Activated T-cell treated with anti-CD3 and anti-CD28 coated beads, Interleukin-2, amount 50 U/mL, for 72 hours (primary cell): ENCODE measurements at regions not wholly inside any gene's neighbourhood (a gene's known extent, or its start where the extent isn't known, plus 50 kb on each side); places are given as distances from the start of the nearest gene placed in this dataset.
"Not testable (repeated sequence)": the region's sequence is repeated elsewhere in the genome, so short reads cannot be mapped to it uniquely, and the experiment has no call there.

Experiments
- ATAC-seq, 2 donors: fragments of 150-1000 bp; cut with Tn5 transposase; replicated peaks in 1 of 2; 2 replicates each; pipeline ENCODE4 v1.10.0; 2021; ENCODE audit warnings: moderate library complexity in 2 of 2, mild to moderate bottlenecking in 1 of 2
- DNase-seq, 2 donors: peaks; one replicate each; pipeline ENCODE4 v3.0.0; 2021 to 2022; ENCODE audit warnings: mixed read lengths in 1 of 2
- H3K27ac Mint-ChIP-seq: one replicate; pipeline ENCODE4 v1.8.0; 2022; ENCODE audit warnings: mild to moderate bottlenecking, moderate library complexity, mixed read lengths
- H3K27me3 Mint-ChIP-seq: one replicate; pipeline ENCODE4 v1.8.0; 2022; ENCODE audit warnings: low read depth, mixed read lengths
- H3K36me3 Mint-ChIP-seq, 2 donors: one replicate each; pipeline ENCODE4 v1.8.0; 2022; ENCODE audit warnings: mixed read lengths in 2 of 2, mild to moderate bottlenecking in 1 of 2; ENCODE audit not compliant: insufficient read depth in 2 of 2
- H3K4me1 Mint-ChIP-seq: one replicate; pipeline ENCODE4 v1.8.0; 2022; ENCODE audit warnings: low read depth, mixed read lengths
- H3K4me3 Mint-ChIP-seq, 2 donors: one replicate each; pipeline ENCODE4 v1.8.0; 2022; ENCODE audit warnings: mild to moderate bottlenecking in 2 of 2, mixed read lengths in 2 of 2, moderate library complexity in 2 of 2
- H3K9me3 Mint-ChIP-seq, 2 donors: one replicate each; pipeline ENCODE4 v1.8.0; 2022; ENCODE audit warnings: mixed read lengths in 2 of 2

DNA sequence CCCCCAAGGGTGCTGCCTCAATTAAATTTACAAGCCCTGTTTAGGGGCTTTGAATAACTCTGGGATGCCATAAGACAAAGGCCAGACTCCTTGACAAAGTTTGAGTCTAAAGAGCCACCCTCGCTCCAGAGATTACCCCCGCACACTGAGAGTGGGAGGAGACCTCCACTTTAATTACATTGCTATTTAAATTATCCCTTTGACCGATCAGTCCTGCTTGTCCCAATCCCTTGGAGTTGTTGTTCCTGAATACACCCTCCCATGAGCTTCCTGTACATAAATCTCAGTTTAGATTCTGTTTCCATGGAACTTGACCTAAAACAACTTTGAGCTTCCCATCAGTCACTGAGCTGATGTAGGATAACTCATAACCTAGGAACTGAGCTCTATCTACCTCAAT, 596.3 kb downstream of the PYDC2 start:
- no peak overlapping the region for H3K27ac Mint-ChIP-seq
- DNase-seq: no peak
- H3K4me3 Mint-ChIP-seq: no peak overlapping the region
- no peak for ATAC-seq
- H3K27me3 Mint-ChIP-seq: no peaks in the 10 kb centered on the region
- H3K36me3 Mint-ChIP-seq: no peaks in the 10 kb centered on the region
- H3K4me1 Mint-ChIP-seq: no peaks in the 10 kb centered on the region
- peaks cover 5 to 6% of the 10 kb centered on the region in 2 donors for H3K9me3 Mint-ChIP-seq

DNA sequence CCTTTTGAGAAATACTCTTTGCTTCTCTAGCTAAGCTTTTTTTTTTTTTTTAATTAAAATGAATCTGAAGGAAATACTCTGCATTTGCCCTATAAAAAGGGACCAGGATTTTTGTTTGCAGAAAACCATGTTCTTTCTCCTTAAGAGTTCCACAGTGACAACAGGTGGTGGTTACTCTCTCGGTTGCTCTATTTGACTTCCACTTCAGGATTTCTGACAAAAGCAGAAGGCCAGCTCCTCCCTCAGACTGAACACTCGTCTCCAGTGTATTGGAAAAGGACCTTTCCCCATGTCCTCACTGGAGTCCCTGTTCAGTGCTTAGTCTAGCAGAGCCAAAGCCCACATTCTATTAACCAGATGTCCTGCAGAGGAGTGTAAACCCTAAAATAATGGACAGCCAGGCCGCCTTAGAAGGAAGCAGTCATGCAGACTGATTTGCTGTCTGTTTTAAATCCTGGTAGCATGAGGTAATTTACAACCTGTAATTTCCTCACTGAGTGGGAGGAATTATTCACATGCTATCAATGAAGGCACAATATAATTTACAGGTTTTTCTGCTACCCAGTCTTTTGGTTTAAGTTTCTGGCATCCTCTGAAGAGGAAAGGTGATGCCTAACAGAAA, 599.3 kb downstream of the PYDC2 start:
- H3K36me3 Mint-ChIP-seq: no peaks in the 10 kb centered on the region
- no peak for ATAC-seq

DNA sequence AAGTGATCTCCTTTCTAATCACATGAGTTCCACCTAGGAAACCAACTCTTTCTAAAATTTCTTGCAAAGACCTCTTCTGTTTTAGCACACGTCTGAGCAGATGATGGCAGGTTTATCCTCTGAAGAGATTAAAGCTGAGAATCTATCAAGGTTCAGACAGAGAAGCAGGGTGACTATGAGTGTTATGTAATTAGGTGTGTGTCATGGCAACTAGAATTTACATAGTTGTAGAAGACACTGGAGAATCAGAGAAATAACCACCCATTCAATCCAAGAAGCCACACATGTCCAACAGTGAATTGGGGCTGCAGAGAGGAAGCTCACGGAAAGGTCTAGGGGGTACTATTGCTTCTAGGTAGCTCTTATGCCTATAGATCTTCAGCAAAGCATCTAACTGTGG, 600.5 kb downstream of the PYDC2 start:
- no peaks in the 10 kb centered on the region for H3K36me3 Mint-ChIP-seq
- DNase-seq (no peak), ATAC-seq (no peak)
- H3K4me1 Mint-ChIP-seq: no peaks in the 10 kb centered on the region
- peaks cover 2 to 7% of the 10 kb centered on the region in 2 donors for H3K9me3 Mint-ChIP-seq
- no peaks in the 10 kb centered on the region for H3K27me3 Mint-ChIP-seq
- H3K4me3 Mint-ChIP-seq: no peak overlapping the region
- H3K27ac Mint-ChIP-seq: no peak overlapping the region

More for the DNA sequence above, 599.3 kb downstream of the PYDC2 start:
- Mint-ChIP-seq H3K27ac (peak overlapping the region; percentile 71), H3K27me3 (no peaks in the 10 kb centered on the region), H3K4me1 (no peaks in the 10 kb centered on the region), H3K9me3 (peaks cover 2 to 7% of the 10 kb centered on the region in 2 donors), H3K4me3 (no peak overlapping the region)
- DNase-seq: no peak

DNA sequence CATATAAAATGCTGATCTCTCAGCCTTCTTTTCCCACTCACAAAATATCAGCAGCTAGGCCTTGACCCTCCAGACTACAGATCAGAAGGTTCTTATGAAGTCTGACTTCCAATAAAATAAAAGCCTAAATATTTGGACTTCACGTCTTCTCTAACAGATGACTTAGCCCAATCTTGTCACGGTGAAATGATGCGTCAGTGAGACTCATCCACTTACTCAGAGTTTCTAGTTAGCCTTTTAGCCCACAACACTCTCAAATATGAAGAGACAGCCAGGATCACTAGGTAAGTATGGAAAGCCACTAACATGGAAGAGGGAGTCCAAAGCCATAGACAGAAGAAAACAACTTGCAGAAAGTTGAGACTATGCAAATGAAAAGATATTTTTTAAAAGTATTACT, 601.2 kb downstream of the PYDC2 start:
- no peak for ATAC-seq
- Mint-ChIP-seq H3K4me1 (no peaks in the 10 kb centered on the region), H3K36me3 (no peaks in the 10 kb centered on the region), H3K27me3 (no peaks in the 10 kb centered on the region), H3K9me3 (peaks cover 2 to 4% of the 10 kb centered on the region in 2 donors), H3K4me3 (no peak overlapping the region), H3K27ac (no peak overlapping the region)
- no peak for DNase-seq

DNA sequence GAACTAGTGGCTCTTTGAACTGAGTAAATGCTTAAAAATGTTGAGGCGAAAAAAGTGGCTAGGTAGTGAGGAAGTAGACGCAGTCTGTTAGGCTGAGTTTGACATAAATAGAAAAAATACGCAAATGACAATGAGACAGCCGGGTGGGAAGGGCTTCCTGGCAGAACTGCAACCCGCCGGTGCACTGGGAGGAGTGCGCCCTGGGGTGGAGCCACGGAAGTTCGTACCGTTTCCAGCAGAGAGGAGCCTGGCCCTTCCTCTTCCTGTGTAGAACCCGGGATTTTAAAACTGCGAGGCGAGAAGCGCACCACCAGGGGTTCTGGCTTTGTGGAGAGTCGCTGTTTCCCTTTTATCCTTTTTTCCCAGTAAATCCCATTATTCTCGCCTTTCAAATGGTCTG, 602.6 kb downstream of the PYDC2 start:
- no peak overlapping the region for H3K27ac Mint-ChIP-seq
- no peaks in the 10 kb centered on the region for H3K27me3 Mint-ChIP-seq
- no peaks in the 10 kb centered on the region for H3K4me1 Mint-ChIP-seq
- ATAC-seq (no peak), DNase-seq (no peak)
- no peaks in the 10 kb centered on the region for H3K36me3 Mint-ChIP-seq
- peaks cover 2 to 5% of the 10 kb centered on the region in 2 donors for H3K9me3 Mint-ChIP-seq
- H3K4me3 Mint-ChIP-seq: no peak overlapping the region

DNA sequence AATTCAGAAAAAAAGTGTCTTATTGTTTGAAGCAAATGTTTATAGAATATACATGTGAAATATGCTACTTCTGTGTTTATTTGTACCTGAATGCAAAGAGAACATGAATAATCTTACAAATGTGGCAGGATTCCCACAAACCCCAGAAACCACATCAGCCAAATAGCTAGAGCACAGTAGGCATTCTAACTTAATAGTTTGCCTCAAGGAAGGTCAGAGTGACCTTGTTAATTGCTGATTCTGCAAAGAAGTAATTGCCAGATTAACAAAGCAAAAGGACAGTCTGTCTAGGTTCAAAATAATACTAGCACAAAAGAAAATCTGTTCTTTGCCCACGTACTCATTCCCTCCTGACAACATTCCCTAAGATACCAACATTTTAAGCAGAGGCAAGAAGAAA, 604.0 kb downstream of the PYDC2 start:
- Mint-ChIP-seq H3K9me3 (peaks cover 2 to 6% of the 10 kb centered on the region in 2 donors), H3K4me1 (no peaks in the 10 kb centered on the region), H3K4me3 (no peak overlapping the region), H3K27ac (no peak overlapping the region), H3K36me3 (no peaks in the 10 kb centered on the region), H3K27me3 (no peaks in the 10 kb centered on the region)
- DNase-seq (no peak), ATAC-seq (no peak)

DNA sequence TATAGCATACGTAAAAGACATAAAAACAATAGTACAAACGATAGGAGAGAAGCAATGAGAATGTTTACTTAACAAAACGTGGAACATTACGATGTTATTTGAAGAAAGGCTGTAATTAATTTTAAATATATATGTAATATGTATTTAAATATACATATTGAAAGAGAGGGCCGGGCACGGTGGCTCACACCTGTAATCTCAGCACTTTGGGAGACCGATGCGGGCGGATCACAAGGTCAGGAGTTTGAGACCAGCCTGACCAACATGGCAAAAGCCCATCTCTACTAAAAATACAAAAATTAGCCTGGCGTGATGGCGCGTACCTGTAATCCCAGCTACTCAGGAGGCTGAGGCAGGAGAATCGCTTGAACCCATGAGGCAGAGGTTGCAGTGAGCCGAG, 605.3 kb downstream of the PYDC2 start:
- not testable (repeated sequence) for ATAC-seq, H3K27me3 Mint-ChIP-seq, H3K4me3 Mint-ChIP-seq, H3K4me1 Mint-ChIP-seq, H3K36me3 Mint-ChIP-seq, H3K27ac Mint-ChIP-seq, H3K9me3 Mint-ChIP-seq, DNase-seq

DNA sequence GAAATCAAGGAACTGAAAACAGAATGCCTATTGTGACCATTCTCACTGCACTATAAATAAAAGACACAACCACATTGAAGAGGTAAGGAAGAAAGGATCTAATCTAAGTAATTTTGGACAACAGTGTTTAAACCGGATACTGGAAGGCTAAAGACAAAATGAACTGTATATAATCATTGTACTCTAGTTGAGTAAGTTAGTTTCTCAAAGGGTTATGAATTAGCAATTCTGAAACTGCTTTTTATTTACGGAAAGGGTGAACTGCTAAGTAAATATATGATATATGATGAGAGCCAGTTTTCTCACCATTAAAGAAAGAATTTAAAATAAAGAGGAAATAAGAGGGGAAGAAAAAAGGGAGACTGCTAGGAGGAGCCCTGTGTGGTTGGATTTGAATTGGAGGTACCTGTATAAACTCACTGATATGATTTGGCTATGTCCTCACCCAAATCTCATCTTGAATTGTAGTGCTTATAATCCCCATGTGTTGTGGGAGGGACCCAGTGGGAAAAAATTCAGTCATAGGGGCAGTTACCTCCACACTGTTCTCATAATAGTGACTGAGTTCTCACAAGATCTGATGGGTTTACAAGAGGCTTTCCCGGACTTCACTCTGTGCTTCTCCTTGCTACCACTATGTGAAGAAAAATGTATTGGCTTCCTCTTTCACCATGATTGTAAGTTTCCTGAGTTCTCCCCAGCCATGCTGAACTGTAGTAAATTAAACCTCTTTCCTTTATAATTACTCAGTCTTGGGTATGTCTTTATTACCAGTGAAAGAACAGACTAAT, 607.7 kb downstream of the PYDC2 start:
- Mint-ChIP-seq H3K27me3 (no peaks in the 10 kb centered on the region), H3K27ac (no peak overlapping the region), H3K9me3 (peaks cover 5 to 11% of the 10 kb centered on the region in 2 donors), H3K4me3 (no peak overlapping the region), H3K36me3 (no peaks in the 10 kb centered on the region), H3K4me1 (no peaks in the 10 kb centered on the region)
- ATAC-seq: no peak
- DNase-seq: no peak

DNA sequence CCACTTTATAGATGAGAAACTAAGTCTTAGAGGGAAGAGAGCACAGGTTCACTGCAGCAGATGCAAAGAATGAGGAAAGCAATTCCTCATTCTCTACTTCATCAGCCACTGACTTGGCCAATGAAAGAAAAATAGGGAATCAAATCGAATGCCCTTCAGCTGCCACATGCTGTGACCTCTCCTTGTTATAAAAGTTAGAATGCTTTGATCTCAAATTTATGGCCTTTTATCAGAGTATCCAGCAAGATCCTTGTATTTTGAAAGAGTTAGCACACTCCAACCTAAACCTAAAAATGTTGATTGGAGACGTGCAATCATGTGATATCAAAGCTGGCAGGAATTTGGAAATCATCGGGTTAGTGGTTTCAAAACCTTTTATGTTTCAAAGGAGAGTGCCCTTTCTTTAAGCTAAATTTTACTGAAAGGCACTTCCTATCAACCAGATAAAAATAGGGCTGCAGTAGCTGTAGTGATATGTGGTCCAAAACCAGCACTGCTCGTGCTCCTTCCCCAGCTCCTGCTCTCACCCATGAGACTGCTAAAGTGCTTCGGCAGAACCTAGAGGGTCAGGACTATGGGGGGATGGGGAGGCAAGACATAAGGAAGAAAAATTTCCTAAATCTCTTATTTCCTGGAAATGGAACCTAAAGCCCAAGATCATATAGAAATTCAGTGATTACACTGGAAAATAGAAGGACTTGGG, 617.0 kb downstream of the PYDC2 start:
- no peak for ATAC-seq
- H3K4me3 Mint-ChIP-seq: no peak overlapping the region
- H3K4me1 Mint-ChIP-seq: no peaks in the 10 kb centered on the region
- no peak for DNase-seq
- no peak overlapping the region for H3K27ac Mint-ChIP-seq
- no peaks in the 10 kb centered on the region for H3K36me3 Mint-ChIP-seq
- H3K27me3 Mint-ChIP-seq: no peaks in the 10 kb centered on the region
- H3K9me3 Mint-ChIP-seq: peaks cover 8 to 16% of the 10 kb centered on the region in 2 donors

DNA sequence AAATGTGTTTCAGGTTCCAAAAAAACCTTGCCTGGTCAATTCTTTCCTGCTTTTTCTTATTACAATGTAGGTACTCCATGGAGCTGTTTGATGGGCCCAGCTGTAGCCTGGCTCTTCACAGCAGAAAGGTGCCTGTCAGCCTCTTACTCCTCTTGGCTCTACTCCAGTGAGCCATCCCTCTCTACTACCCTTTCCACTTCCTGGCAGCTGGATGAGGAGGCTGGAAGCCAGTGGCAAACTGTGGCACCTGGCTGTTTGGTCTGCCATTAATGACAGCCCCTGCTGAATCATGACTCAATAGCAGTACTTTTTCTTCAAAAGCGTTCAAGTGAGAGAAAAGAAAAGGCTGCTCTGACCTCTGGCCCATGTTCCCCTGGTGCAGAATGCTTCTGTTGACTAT, 618.1 kb downstream of the PYDC2 start:
- H3K4me3 Mint-ChIP-seq: no peak overlapping the region
- H3K9me3 Mint-ChIP-seq: peaks cover 6 to 10% of the 10 kb centered on the region in 2 donors
- H3K27ac Mint-ChIP-seq: no peak overlapping the region
- no peaks in the 10 kb centered on the region for H3K4me1 Mint-ChIP-seq
- H3K36me3 Mint-ChIP-seq: no peaks in the 10 kb centered on the region
- DNase-seq (no peak), ATAC-seq (no peak)
- no peaks in the 10 kb centered on the region for H3K27me3 Mint-ChIP-seq

DNA sequence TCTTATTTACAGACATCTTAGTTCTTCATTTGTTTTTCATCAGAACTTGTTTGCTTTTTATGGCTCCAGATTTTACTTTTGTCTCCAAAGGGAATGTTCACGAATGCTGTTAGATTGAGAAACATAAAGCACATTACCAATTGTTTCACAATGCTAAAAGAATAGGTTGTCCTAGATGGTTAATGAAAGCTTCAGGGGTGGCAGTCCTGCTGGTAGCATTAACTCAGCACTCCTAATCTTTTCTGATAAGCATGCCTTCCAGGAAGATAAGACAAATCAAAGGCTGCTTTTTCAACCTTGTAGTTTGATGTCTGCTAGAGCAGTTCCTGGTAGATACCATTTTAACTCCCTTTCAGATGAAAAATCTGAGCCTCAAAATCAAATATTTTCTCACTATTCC, 619.4 kb downstream of the PYDC2 start:
- ATAC-seq: no peak
- no peaks in the 10 kb centered on the region for H3K36me3 Mint-ChIP-seq
- H3K27me3 Mint-ChIP-seq: no peaks in the 10 kb centered on the region
- H3K4me1 Mint-ChIP-seq: no peaks in the 10 kb centered on the region
- H3K9me3 Mint-ChIP-seq: peaks cover 6 to 10% of the 10 kb centered on the region in 2 donors
- H3K4me3 Mint-ChIP-seq: no peak overlapping the region
- no peak overlapping the region for H3K27ac Mint-ChIP-seq
- DNase-seq: no peak

DNA sequence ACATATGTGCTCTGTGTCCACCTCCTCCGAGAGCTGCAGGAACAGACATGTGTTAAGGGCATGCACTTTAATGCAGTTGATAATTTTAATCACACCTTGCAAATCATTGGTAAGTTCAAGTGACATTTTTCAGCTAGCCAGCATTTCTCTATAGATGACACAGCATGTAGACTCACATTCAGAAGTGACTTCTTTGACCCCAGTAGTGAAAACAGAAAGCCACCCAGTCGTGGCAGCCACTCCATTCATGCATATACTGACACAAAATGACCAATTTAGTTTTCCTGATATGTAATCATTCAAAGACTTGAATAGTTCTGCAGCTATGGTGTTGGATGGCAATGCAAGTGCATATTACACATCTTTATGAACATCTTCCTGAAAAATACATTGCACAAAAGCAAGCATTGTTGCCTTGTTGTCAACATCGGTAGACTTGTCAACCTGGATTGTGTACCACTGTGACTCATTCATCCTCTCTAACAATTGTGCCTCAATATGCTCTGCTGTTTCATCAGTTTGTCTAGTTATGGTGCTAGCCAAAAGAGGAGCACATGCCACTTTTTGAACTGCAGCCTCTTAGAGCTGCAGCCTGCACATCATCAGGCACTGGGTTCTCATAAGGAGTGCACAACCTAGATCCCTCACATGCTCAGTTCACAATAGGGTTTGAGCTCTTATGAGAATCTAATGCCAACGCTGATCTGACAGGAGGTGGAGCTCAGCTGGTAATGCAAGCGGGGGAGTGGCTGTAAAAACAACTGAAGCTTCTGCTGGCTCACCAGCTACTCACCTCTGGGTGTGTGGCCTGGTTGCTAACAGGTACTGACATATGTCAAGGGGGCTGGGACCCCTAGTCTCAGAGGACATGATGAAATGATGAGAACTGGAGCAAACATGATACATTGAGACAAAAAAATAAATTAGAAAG, 622.0 kb downstream of the PYDC2 start:
- no peaks in the 10 kb centered on the region for H3K27me3 Mint-ChIP-seq
- H3K4me3 Mint-ChIP-seq: no peak overlapping the region
- no peaks in the 10 kb centered on the region for H3K36me3 Mint-ChIP-seq
- ATAC-seq: no peak
- H3K9me3 Mint-ChIP-seq: peaks cover 3 to 11% of the 10 kb centered on the region in 2 donors
- H3K27ac Mint-ChIP-seq: no peak overlapping the region
- no peaks in the 10 kb centered on the region for H3K4me1 Mint-ChIP-seq
- DNase-seq: no peak
